ENCODE measurements at regions not wholly inside any gene's neighbourhood (a gene's known extent, or its start where the extent isn't known, plus 50 kb on each side); places are given as distances from the start of the nearest gene placed in this dataset.

DNA sequence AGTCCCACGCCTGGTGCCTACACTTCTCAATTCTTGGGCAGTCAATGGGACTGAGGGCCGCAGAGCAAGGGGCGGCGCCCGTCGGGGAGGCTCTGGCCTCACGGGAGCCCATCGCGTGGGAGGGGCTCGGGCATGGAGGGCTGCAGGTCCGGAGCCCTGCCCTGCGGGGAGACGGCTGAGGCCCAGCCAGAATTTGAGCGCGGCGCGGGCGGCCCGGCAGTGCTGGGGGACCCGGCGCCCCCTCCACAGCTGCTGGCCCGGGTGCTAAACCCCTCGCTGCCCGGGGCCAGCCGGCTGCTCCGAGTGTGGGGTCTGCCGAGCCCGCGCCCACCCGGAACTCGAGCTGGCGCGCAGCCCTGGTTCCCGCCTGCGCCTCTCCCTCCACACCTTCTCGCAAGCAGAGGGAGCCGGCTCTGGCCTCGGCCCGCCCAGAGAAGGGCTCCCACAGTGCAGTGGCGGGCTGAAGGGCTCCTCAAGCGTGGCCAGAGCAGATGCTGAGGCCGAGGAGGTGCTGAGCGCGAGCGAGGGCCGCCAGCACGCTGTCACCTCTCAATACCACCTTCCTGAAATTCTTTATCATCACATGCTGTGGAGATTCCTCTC is 58.5 kb downstream of the BAK1 start:
- TF ChIP-seq, protein P1, sequence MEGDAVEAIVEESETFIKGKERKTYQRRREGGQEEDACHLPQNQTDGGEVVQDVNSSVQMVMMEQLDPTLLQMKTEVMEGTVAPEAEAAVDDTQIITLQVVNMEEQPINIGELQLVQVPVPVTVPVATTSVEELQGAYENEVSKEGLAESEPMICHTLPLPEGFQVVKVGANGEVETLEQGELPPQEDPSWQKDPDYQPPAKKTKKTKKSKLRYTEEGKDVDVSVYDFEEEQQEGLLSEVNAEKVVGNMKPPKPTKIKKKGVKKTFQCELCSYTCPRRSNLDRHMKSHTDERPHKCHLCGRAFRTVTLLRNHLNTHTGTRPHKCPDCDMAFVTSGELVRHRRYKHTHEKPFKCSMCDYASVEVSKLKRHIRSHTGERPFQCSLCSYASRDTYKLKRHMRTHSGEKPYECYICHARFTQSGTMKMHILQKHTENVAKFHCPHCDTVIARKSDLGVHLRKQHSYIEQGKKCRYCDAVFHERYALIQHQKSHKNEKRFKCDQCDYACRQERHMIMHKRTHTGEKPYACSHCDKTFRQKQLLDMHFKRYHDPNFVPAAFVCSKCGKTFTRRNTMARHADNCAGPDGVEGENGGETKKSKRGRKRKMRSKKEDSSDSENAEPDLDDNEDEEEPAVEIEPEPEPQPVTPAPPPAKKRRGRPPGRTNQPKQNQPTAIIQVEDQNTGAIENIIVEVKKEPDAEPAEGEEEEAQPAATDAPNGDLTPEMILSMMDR (IDR thresholded peaks at IDR 0.05; ENCODE audit: unreplicated experiment) = no peak
- intact Hi-C loops (cut with micrococcal nuclease; ENCODE audit: unreplicated experiment) = no loop called here
- Mint-ChIP-seq H3K36me3 (ENCODE audit: insufficient read depth, unreplicated experiment) (no peaks in the 10 kb centered on the region), H3K4me1 (ENCODE audit: low read depth, unreplicated experiment) (no peaks in the 10 kb centered on the region), H3K27me3 (ENCODE audit: unreplicated experiment) (peaks cover 66% of the 10 kb centered on the region), H3K27ac (ENCODE audit: unreplicated experiment) (no peak overlapping the region), H3K9me3 (ENCODE audit: low read depth, unreplicated experiment) (no peaks in the 10 kb centered on the region), H3K4me3 (ENCODE audit: low read depth, unreplicated experiment) (no peak overlapping the region)
- BruUV-seq (replicated peaks) = no TSS peak
- no peak for DNase-seq
- CTCF ChIA-PET = no interaction called here
